22Rv1 (cell line): ENCODE measurements at regions not wholly inside any gene's neighbourhood (a gene's known extent, or its start where the extent isn't known, plus 50 kb on each side); places are given as distances from the start of the nearest gene placed in this dataset.
"Not testable (repeated sequence)": the region's sequence is repeated elsewhere in the genome, so short reads cannot be mapped to it uniquely, and the experiment has no call there.

ENCODE experiments used
- H3K27ac ChIP-seq: fragments of 450-650 bp; 2 replicates; pipeline ENCODE4 v1.5.1; 2017
- CTCF ChIP-seq: fragments of 450-650 bp; IDR thresholded peaks from 2 replicates; pipeline ENCODE4 v1.5.1; 2017; ENCODE audit warnings: mild to moderate bottlenecking
- ZFX ChIP-seq: fragments of 450-650 bp; IDR thresholded peaks from 2 replicates; pipeline ENCODE4 v1.6.1; 2017; ENCODE audit warnings: antibody characterized with exemption, borderline replicate concordance

GRCh38 chr18:60182223-60182622, 190.4 kb downstream of the MC4R start:
- H3K27ac ChIP-seq: no peak overlapping the region
- no peak for TF ChIP-seq CTCF
- TF ChIP-seq ZFX: no peak

DNA sequence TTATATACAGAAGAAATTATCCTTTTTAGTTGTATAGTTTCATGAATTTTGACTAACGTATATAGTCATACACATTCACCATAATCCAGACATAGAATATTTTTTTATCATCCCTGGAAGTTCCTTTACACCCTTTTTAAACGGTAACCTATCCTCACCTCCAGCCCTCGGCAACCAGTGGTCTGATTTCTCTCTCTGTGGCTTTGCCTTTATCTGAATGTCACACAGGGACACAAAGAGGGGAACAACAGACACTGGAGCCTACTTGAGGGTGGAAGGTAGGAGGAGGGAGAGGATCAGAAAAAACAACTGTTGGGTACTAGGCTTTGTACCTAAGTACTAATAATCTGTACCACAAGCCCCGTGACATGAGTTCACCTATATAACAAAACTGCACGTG, 191.9 kb downstream of the MC4R start:
- H3K27ac ChIP-seq: no peak overlapping the region
- no peak for TF ChIP-seq ZFX
- no peak for TF ChIP-seq CTCF

- not testable (repeated sequence) for H3K27ac ChIP-seq
Measured at GRCh38 chr18:60178224-60178623, 194.4 kb downstream of the MC4R start.

DNA sequence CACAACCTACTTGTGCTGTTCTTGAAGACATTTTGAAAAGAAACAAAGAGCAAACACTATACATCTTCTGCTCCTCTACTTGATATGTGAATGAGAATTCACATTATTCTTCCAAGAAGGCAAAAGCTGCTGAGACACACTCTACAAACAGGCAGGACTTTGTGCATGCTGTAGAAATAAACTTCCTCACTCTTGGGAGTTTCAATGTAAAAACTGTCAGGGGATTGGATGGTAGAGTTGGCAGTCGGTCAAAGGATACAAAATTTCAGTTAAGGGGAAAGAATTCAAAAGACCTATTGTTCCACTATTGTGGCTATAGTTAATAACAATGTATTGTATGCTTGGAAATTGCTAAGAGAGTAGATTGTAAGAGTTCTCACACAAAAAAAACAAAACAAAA, 196.3 kb downstream of the MC4R start:
- no peak overlapping the region for H3K27ac ChIP-seq
- no peak for TF ChIP-seq CTCF
- no peak for TF ChIP-seq ZFX

DNA sequence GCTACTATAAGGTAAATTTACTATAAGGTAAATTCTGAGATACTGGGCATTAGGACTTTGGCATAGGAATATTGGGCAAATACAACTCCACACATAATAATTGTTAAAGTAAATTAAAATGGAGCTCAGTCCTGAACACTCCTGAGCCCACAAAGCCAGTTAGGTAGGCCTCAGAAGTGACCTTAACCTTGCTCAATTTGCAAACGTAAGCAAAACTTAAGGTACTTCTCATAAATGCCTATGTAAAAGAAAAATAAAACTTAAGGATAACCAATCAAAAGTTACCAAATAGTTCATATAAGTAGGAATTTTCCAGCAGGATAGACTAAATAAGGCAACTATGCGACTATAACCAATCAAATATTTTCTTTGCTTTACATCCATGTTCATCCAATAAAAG, 197.7 kb downstream of the MC4R start:
- no peak overlapping the region for H3K27ac ChIP-seq
- TF ChIP-seq CTCF (no peak), ZFX (no peak)

DNA sequence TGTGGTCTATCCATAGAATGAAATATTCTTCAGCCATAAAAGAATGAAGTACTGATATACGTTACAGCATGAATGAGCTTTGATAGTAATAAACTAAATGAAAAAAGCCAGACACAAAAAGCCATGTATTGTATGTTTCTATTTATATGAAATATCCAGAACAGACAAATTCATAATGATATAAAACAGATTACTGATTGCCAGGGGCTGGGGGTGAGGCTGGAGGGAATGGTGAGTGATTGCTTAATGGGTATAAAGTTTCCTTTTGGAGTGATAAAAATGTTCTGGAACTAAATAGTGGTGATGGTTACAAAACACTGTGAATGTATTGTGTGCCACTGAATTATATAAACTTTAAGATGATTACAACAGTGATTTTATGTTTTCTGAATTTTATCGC, 200.5 kb downstream of the MC4R start:
- no peak for TF ChIP-seq ZFX
- no peak for TF ChIP-seq CTCF
- no peak overlapping the region for H3K27ac ChIP-seq

DNA sequence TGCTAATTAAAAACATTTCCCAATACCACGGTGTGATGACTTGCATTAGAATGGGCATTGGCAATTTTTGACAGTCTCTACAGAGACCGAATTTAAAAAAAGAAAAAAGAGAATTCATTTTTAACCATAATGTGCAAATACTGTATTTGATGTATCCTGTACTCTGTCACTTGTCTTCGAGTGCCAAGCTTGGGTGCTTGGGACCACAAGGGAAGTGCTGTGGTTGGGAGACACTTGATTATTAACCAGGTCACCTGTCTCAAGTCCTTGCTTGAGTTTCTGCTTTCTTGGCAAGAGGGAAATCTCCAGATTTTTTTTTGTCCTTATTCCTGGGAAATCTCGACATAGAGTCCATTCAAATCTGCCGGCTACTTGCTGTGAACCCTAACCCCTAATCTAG, 209.0 kb downstream of the MC4R start:
- TF ChIP-seq ZFX (no peak), CTCF (no peak)
- no peak overlapping the region for H3K27ac ChIP-seq

GRCh38 chr18:60162388-60162787, 210.2 kb downstream of the MC4R start:
- no peak for TF ChIP-seq CTCF
- no peak for TF ChIP-seq ZFX

More at GRCh38 chr18:60162388-60162787, 210.2 kb downstream of the MC4R start:
- H3K27ac ChIP-seq: no peak overlapping the region
